Stimulated activated CD8-positive, alpha-beta memory T cell treated with anti-CD3 and anti-CD28 coated beads, Interleukin-12 subunit alpha, Interleukin-12 subunit beta, amount 100 ng/mL, for 1 hour (primary cell): ENCODE measurements at regions not wholly inside any gene's neighbourhood (a gene's known extent, or its start where the extent isn't known, plus 50 kb on each side); places are given as distances from the start of the nearest gene placed in this dataset.
"Not testable (repeated sequence)": the region's sequence is repeated elsewhere in the genome, so short reads cannot be mapped to it uniquely, and the experiment has no call there.

Experiments used
- DNase-seq: peaks from one replicate; pipeline ENCODE4 v3.0.0-alpha.2; 2020; ENCODE audit warnings: low read depth

DNA sequence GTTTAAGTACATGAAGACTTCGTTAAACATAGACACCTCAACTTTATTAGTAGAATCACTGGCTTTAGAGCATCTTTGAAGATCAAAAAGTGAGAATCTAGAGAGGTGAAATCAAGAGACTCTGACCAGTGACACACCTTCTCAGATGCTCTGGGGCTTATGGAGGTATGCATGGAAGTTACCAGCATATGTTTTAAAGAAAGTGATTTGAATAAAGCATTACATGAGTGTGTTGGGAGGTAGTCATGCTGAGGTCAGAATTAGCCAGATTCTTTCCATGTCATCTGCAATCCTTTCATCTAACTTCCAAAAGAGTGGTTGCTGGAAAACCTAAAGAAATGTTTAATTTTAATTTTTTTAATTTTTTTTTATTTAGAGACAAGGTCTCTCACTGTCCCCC is 658.0 kb upstream of the GOLIM4 start:
- DNase-seq, result no peak

GRCh38 chr3:168752339-168752738 is 656.6 kb upstream of the GOLIM4 start:
- no peak for DNase-seq

- DNase-seq, result no peak
These were observed 652.0 kb upstream of the GOLIM4 start for GRCh38 chr3:168747697-168748096.

- DNase-seq, result no peak
These were observed 643.0 kb upstream of the GOLIM4 start for GRCh38 chr3:168738527-168739325.

DNA sequence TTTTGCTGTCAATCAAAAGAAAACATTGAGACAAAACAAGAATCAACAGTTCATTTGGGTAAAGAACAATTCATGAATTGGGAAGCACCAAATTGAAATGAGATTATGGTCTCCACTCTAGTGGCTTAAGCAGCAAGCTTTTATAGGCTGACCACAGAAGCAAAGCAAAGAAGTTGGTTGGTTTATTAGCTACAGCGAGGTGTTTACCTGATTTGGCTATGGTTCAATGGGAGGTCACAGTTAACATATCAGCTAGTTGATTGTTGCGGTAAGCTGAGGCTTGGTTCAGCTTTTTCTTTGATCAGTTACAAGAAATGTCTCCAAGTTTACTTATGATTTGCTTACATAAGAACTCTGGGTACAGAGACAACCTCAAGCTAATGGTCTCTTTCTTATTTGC is 640.5 kb upstream of the GOLIM4 start:
- no peak for DNase-seq

DNA sequence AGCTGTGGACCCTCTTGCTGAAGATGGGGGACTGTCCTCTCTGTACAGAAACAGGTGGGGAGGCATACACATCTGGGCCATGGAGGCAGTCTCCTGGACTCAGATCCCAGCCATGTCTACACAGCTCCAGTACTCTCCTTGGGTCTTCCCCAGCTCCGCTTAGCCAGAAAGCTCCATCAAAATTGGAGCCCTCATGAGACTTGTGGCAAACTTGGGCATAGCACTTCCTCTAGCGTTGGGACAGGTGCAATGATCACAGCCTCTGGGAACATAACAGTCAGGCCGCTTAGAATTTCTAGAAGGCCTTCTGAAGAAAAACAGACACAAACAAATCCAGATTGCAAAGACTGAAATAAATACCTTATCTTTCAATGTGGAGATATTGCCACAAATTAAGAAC is 634.3 kb upstream of the GOLIM4 start:
- DNase-seq, result no peak

DNA sequence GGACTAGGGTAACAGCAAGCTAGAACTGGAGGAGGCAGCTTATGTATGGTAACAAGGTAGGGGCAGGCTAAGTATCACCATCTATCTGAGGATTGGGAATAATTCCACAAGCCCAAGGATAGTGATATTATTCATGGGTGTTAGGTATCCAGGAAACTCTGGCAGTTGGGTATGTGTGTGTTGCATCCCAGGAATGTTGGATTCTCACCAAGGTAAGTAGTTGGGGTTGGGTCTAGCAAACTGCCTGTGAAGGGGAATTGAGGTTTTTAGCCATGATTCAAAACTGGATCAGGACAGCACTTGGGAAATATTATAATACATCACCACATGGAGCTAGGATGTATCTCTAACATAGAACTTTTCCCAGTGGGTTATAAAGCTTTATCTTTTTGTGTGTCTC is 626.4 kb upstream of the GOLIM4 start:
- no peak for DNase-seq

DNA sequence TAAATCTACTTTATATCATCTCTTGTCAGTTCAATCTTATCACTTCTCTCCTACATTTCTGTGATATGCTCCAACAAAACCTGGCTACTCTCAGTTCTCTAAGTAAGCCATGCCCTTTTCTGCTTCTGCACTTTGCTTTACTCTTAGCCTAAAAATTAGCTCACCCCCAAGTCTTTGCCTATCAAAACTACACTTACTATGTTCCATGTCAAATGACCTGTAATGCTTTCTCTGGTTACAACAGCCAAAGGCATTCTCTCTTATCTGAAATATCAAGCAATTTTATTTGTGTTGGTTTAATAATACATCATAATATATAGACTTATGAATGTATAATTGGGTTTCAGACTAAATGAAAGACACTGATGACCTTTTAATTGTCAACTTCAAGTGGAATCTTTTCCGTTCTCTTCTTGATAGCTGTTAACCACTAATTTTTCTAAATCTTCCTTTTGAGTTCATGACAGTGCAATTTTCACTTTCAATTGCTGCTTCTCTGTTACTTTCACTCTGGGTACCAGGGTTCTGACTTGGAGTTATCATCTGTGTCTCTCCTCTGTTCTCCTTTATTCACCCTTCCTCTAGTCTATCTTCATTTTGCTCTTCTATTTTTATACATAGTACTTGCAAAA is 619.0 kb upstream of the GOLIM4 start:
- no peak for DNase-seq

GRCh38 chr3:168709073-168709472 is 613.3 kb upstream of the GOLIM4 start:
- no peak for DNase-seq

DNA sequence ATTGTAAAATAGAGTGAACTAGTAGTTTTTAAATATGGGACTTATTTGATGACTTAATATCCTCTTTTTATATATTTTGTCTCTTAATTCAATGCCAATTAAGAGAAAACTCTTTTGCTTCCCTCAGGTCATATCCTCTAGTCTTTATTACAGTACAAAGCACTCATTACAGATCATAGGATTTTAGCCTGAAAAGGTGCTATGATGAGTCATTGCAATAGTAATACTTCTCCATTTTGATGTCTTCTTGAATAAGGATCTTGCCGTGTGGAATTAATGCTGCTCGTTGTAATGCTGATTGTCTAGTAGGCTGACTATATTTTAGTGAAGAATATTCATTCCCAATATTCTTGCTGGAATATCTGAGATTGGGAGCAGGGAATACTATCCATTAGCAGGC is 612.2 kb upstream of the GOLIM4 start:
- no peak for DNase-seq

DNA sequence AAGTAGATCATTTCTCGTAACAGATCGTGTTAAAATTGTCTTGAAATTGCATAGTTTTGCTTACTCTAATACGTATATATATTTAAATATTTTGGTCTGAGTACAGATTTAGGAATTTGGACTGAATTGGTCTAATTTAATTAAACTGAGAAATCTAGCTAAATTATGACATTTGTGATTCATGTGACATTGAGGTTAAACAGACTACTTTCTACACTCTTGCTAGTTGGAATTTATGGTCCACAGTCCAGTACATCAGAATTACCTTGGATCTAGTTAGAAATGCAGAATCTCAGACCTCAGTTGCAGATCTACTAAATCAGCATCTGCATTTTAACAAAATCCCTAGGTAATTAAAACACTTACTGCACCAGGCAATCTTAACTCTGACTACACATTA is 609.7 kb upstream of the GOLIM4 start:
- DNase-seq, result no peak

- DNase-seq, result no peak
These were observed 600.3 kb upstream of the GOLIM4 start for GRCh38 chr3:168696051-168696450.

DNA sequence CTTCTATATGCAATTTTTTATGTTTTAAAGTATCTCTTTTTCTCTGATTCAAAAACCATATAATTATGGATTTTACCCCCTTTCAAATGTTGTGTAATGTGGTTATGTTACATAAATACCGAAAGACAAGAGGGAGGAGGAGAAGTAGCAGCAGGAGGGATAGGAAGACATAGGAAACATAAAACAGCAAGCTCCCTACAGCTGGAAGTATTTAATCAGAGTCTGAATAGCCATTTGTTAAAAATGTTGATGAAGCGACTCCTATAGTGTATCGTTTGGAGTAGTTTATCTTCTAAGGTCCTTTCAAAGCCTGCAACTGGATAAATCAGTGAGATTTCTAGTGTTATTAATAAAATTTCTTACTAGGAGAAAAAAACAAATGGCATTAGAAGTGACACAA is 598.1 kb upstream of the GOLIM4 start:
- DNase-seq, result no peak

DNA sequence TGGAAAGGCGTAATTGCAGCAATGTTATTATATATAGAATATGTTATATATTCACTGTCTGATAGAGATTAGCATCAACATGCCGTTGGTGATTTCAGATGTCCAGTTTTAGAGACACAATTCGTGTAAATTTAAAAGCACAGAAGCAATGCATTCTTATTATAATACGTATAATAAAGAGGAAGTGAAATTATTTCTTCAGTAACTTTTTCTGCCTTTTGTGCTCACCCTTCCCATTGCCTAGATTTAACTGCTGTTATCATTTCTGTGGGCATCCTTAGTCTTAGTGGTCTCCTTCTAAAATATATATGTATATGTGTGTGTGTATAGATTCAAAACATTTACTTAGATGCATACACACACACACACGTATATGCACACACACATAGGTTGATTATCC is 592.5 kb upstream of the GOLIM4 start:
- DNase-seq, result no peak

- DNase-seq, result no peak
These were observed 588.8 kb upstream of the GOLIM4 start for GRCh38 chr3:168684519-168684918.

GRCh38 chr3:168678730-168679129 is 583.0 kb upstream of the GOLIM4 start:
- DNase-seq, result no peak

- no peak for DNase-seq
These were observed 575.4 kb upstream of the GOLIM4 start for GRCh38 chr3:168671091-168671490.

DNA sequence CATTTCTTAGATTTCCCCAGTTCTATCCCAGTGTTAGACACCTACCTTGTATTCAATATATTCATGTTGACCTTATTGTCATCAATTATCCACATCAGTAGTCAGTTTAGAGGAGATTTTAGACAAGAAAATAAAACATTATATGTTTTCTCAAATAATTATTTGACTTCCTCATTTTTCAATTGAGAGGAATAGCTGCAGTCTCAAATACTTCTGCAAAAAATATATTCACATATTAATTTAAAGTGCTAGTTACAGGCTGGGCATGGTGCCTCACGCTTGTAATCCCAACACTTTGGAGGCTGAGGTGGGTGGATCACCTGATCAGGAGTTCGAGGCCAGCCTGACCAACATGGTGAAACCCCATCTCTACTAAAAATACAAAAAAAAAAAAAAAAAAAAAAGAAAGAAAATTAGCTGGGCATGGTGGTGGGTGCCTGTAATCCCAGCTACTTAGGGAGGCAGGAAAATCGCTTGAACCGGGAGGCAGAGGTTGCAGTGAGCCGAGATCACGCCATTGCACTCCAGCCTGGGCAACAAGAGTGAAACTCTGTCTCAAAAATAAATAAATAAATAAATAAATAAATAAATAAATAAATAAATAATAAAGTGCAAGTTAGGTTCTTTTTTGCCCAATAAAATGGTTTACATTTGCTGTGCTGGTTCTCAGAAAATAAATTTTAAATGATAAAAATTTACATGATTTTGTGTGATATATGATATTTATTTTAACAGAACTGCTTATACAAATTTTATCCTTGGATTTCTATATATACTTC is 565.3 kb upstream of the GOLIM4 start:
- DNase-seq, result not testable (repeated sequence)

DNA sequence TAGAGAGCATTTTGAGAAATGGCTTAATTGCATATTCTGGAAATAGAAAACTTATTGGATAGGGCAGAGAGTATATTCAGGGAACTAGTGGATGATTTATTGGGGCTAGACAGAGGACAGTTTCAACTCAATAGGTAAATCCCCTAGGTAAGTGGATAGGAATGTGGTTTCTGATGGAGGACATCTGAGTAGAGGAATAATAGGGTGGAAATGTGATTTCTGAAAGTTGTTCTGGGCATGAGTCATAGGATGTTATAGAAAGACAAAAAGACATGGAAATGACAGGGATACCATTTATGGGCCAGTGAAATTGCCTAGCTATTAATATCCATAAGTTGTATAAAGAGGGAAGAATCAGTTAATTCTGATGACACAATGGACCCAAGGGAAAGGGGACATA is 563.3 kb upstream of the GOLIM4 start:
- no peak for DNase-seq

GRCh38 chr3:168655611-168656010 is 559.9 kb upstream of the GOLIM4 start:
- no peak for DNase-seq

DNA sequence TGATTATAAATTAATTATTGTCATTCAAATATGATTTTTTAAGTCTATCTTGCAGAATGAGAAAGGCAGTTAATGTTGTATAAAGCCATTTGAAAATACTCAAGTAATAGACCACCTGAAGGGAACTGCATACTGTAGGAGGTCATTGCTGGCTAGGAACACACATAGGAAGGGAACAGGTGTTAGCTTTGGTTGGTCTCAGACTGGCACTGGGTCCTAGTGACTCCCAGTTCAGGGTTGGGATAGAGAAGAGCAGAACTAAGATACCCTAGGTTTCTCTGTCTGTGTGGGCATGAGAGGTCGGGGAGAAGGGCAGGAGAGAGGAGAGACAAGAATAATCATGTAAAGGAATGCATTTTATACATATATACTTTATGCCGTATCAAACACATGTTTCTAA is 559.0 kb upstream of the GOLIM4 start:
- no peak for DNase-seq

DNA sequence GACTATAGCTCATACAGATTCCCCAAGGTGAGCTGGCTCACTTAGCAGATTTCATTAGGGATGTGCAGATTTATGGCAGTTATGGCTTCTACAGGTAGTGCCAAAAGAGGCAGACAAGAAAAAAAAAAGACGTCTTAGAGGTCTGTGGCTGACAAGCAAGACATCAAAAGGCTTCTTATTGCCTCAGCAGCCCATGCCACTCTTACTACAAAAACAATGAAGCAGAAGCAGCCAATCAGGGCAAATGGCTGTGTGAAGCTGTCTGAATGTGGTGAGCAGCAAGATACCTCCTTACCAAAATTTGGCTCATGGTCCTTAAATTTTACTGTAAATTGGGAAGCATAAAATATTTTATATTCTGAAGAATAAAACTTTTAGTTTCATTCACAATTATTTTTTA is 557.5 kb upstream of the GOLIM4 start:
- DNase-seq, result no peak

DNA sequence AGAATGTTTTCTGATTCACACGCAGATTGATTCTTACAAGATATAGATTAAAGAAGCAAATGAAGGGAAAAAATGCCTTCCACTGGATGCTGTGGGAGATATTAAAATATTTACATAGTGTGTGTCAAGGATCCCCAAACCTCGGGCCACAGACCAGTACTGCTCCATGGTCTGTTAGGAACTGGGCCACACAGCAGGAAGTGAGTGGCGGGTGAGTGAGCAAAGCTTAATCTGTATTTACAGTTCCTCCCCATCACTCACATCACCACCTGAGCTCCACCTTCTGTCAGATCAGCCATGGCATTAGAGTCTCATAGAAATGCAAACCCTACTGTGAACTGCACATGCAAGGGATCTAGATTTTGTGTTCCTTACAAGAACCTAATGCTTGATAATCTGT is 552.6 kb upstream of the GOLIM4 start:
- DNase-seq, result no peak
